Stimulated activated naive CD8-positive, alpha-beta T cell treated with anti-CD3 and anti-CD28 coated beads, Interleukin-15, amount 100 ng/mL, for 72 hours (primary cell): ENCODE measurements at regions not wholly inside any gene's neighbourhood (a gene's known extent, or its start where the extent isn't known, plus 50 kb on each side); places are given as distances from the start of the nearest gene placed in this dataset.

Experiments
- ATAC-seq: fragments of 150-1000 bp; cut with Tn5 transposase; 2 replicates; pipeline ENCODE4 v1.10.0; 2021; ENCODE audit warnings: mild to moderate bottlenecking, moderate library complexity
- DNase-seq, 2 donors: peaks; one replicate each; pipeline ENCODE4 v3.0.0; 2021 to 2022
- H3K27ac Mint-ChIP-seq, 2 donors: one replicate each; pipeline ENCODE4 v1.8.0; 2022; ENCODE audit warnings: mild to moderate bottlenecking in 2 of 2, mixed read lengths in 2 of 2, moderate library complexity in 2 of 2
- H3K27me3 Mint-ChIP-seq: one replicate; pipeline ENCODE4 v1.8.0; 2022; ENCODE audit warnings: mixed read lengths
- H3K4me1 Mint-ChIP-seq: one replicate; pipeline ENCODE4 v1.8.0; 2022; ENCODE audit warnings: mild to moderate bottlenecking, mixed read lengths
- H3K4me3 Mint-ChIP-seq, 2 donors: one replicate each; pipeline ENCODE4 v1.8.0; 2022; ENCODE audit warnings: mild to moderate bottlenecking in 2 of 2, mixed read lengths in 2 of 2, moderate library complexity in 1 of 2
- H3K9me3 Mint-ChIP-seq, 2 donors: one replicate each; pipeline ENCODE4 v1.8.0; 2022; ENCODE audit warnings: mixed read lengths in 2 of 2

- Mint-ChIP-seq H3K9me3 (no peaks in the 10 kb centered on the region), H3K4me1 (no peaks in the 10 kb centered on the region), H3K4me3 (no peak overlapping the region), H3K27me3 (no peaks in the 10 kb centered on the region), H3K27ac (no peak overlapping the region)
- no peak for DNase-seq
- ATAC-seq = no peak
These were observed 1146.9 kb upstream of the GJE1 start for GRCh38 chr6:140985679-140986275.

GRCh38 chr6:140980265-140980887 lies 1152.3 kb upstream of the GJE1 start:
- no peaks in the 10 kb centered on the region for H3K4me1 Mint-ChIP-seq
- no peak overlapping the region for H3K4me3 Mint-ChIP-seq
- DNase-seq = no peak
- no peaks in the 10 kb centered on the region for H3K27me3 Mint-ChIP-seq
- no peaks in the 10 kb centered on the region for H3K9me3 Mint-ChIP-seq
- ATAC-seq = no peak
- no peak overlapping the region for H3K27ac Mint-ChIP-seq

GRCh38 chr6:140979642-140980091 lies 1153.1 kb upstream of the GJE1 start:
- Mint-ChIP-seq H3K4me1 (no peaks in the 10 kb centered on the region), H3K9me3 (no peaks in the 10 kb centered on the region), H3K27me3 (no peaks in the 10 kb centered on the region), H3K27ac (no peak overlapping the region), H3K4me3 (no peak overlapping the region)
- ATAC-seq = no peak
- DNase-seq = no peak

- no peak for ATAC-seq
These were observed 1155.3 kb upstream of the GJE1 start for GRCh38 chr6:140977403-140977802.

GRCh38 chr6:140976806-140977205 lies 1155.9 kb upstream of the GJE1 start:
- ATAC-seq (no peak), DNase-seq (no peak)
- Mint-ChIP-seq H3K4me3 (no peak overlapping the region), H3K27ac (no peak overlapping the region), H3K4me1 (no peaks in the 10 kb centered on the region), H3K27me3 (no peaks in the 10 kb centered on the region), H3K9me3 (peaks cover 0 to 6% of the 10 kb centered on the region in 2 donors)

More at GRCh38 chr6:140977403-140977802, 1155.3 kb upstream of the GJE1 start:
- DNase-seq = no peak
- no peaks in the 10 kb centered on the region for H3K27me3 Mint-ChIP-seq
- H3K4me3 Mint-ChIP-seq = no peak overlapping the region
- H3K9me3 Mint-ChIP-seq = peaks cover 0 to 6% of the 10 kb centered on the region in 2 donors
- no peaks in the 10 kb centered on the region for H3K4me1 Mint-ChIP-seq
- H3K27ac Mint-ChIP-seq = no peak overlapping the region

GRCh38 chr6:140970485-140970884 lies 1162.2 kb upstream of the GJE1 start:
- Mint-ChIP-seq H3K4me3 (no peak overlapping the region), H3K4me1 (no peaks in the 10 kb centered on the region), H3K9me3 (peaks cover 0 to 6% of the 10 kb centered on the region in 2 donors), H3K27ac (no peak overlapping the region), H3K27me3 (no peaks in the 10 kb centered on the region)
- DNase-seq = no peak
- ATAC-seq = no peak

- Mint-ChIP-seq H3K4me1 (no peaks in the 10 kb centered on the region), H3K4me3 (no peak overlapping the region), H3K27ac (no peak overlapping the region), H3K27me3 (no peaks in the 10 kb centered on the region), H3K9me3 (peaks cover 0 to 3% of the 10 kb centered on the region in 2 donors)
- no peak for DNase-seq
- ATAC-seq = no peak
These were observed 1164.7 kb upstream of the GJE1 start for GRCh38 chr6:140968062-140968461.

- ATAC-seq (no peak), DNase-seq (no peak)
- Mint-ChIP-seq H3K9me3 (no peaks in the 10 kb centered on the region), H3K4me1 (no peaks in the 10 kb centered on the region), H3K27ac (no peak overlapping the region), H3K4me3 (no peak overlapping the region), H3K27me3 (no peaks in the 10 kb centered on the region)
These were observed 1166.0 kb upstream of the GJE1 start for GRCh38 chr6:140966676-140967075.

GRCh38 chr6:140960566-140960965 lies 1172.2 kb upstream of the GJE1 start:
- no peaks in the 10 kb centered on the region for H3K4me1 Mint-ChIP-seq
- no peaks in the 10 kb centered on the region for H3K27me3 Mint-ChIP-seq
- H3K4me3 Mint-ChIP-seq = no peak overlapping the region

GRCh38 chr6:140957386-140957785 lies 1175.3 kb upstream of the GJE1 start:
- H3K4me3 Mint-ChIP-seq = no peak overlapping the region
- no peaks in the 10 kb centered on the region for H3K9me3 Mint-ChIP-seq
- no peak for DNase-seq
- no peaks in the 10 kb centered on the region for H3K27me3 Mint-ChIP-seq
- no peak for ATAC-seq
- H3K4me1 Mint-ChIP-seq = no peaks in the 10 kb centered on the region
- H3K27ac Mint-ChIP-seq = no peak overlapping the region

More at GRCh38 chr6:140960566-140960965, 1172.2 kb upstream of the GJE1 start:
- no peak for ATAC-seq
- Mint-ChIP-seq H3K27ac (no peak overlapping the region), H3K9me3 (no peaks in the 10 kb centered on the region)
- no peak for DNase-seq

- no peaks in the 10 kb centered on the region for H3K4me1 Mint-ChIP-seq
- ATAC-seq (no peak), DNase-seq (no peak)
- H3K27ac Mint-ChIP-seq = no peak overlapping the region
- no peaks in the 10 kb centered on the region for H3K27me3 Mint-ChIP-seq
- no peak overlapping the region for H3K4me3 Mint-ChIP-seq
- H3K9me3 Mint-ChIP-seq = no peaks in the 10 kb centered on the region
These were observed 1176.0 kb upstream of the GJE1 start for GRCh38 chr6:140956571-140957369.

GRCh38 chr6:140940251-140940925 lies 1192.3 kb upstream of the GJE1 start:
- peaks cover 6 to 10% of the 10 kb centered on the region in 2 donors for H3K9me3 Mint-ChIP-seq
- H3K4me1 Mint-ChIP-seq = no peaks in the 10 kb centered on the region
- H3K4me3 Mint-ChIP-seq = no peak overlapping the region
- no peak for DNase-seq
- no peaks in the 10 kb centered on the region for H3K27me3 Mint-ChIP-seq
- no peak overlapping the region for H3K27ac Mint-ChIP-seq
- no peak for ATAC-seq

- ATAC-seq = no peak
- H3K27me3 Mint-ChIP-seq = no peaks in the 10 kb centered on the region
- DNase-seq = no peak
- H3K4me3 Mint-ChIP-seq = no peak overlapping the region
- H3K9me3 Mint-ChIP-seq = no peaks in the 10 kb centered on the region
- H3K4me1 Mint-ChIP-seq = no peaks in the 10 kb centered on the region
- no peak overlapping the region for H3K27ac Mint-ChIP-seq
These were observed 1199.8 kb upstream of the GJE1 start for GRCh38 chr6:140932909-140933308.

GRCh38 chr6:140931581-140931980 lies 1201.1 kb upstream of the GJE1 start:
- DNase-seq (no peak), ATAC-seq (no peak)
- Mint-ChIP-seq H3K9me3 (no peaks in the 10 kb centered on the region), H3K27ac (no peak overlapping the region), H3K4me1 (no peaks in the 10 kb centered on the region), H3K27me3 (no peaks in the 10 kb centered on the region), H3K4me3 (no peak overlapping the region)

- Mint-ChIP-seq H3K4me1 (no peaks in the 10 kb centered on the region), H3K27me3 (no peaks in the 10 kb centered on the region), H3K9me3 (no peaks in the 10 kb centered on the region), H3K4me3 (no peak overlapping the region), H3K27ac (no peak overlapping the region)
- DNase-seq = no peak
- no peak for ATAC-seq
These were observed 1203.6 kb upstream of the GJE1 start for GRCh38 chr6:140929121-140929520.

- no peak for ATAC-seq
- DNase-seq = no peak
These were observed 1209.7 kb upstream of the GJE1 start for GRCh38 chr6:140923048-140923447.

More at GRCh38 chr6:140923048-140923447, 1209.7 kb upstream of the GJE1 start:
- no peaks in the 10 kb centered on the region for H3K9me3 Mint-ChIP-seq
- no peaks in the 10 kb centered on the region for H3K4me1 Mint-ChIP-seq
- H3K27ac Mint-ChIP-seq = no peak overlapping the region
- no peaks in the 10 kb centered on the region for H3K27me3 Mint-ChIP-seq
- H3K4me3 Mint-ChIP-seq = no peak overlapping the region
